Rectal smooth muscle tissue (tissue), 1 donor: ENCODE measurements at regions not wholly inside any gene's neighbourhood (a gene's known extent, or its start where the extent isn't known, plus 50 kb on each side); places are given as distances from the start of the nearest gene placed in this dataset.

Experiments
- H3K27ac ChIP-seq: one replicate; pipeline ENCODE4 v1.7.0; 2013; ENCODE audit warnings: low read depth, low read length, inconsistent platforms
- H3K27me3 ChIP-seq: one replicate; pipeline ENCODE4 v1.7.0; 2013; ENCODE audit warnings: low read length; ENCODE audit not compliant: control insufficient read depth, insufficient read depth
- H3K36me3 ChIP-seq: one replicate; pipeline ENCODE4 v1.7.0; 2013; ENCODE audit warnings: low read length; ENCODE audit not compliant: control insufficient read depth, insufficient read depth
- H3K4me1 ChIP-seq: one replicate; pipeline ENCODE4 v1.7.0; 2013; ENCODE audit warnings: low read length; ENCODE audit not compliant: control insufficient read depth, insufficient read depth
- H3K4me3 ChIP-seq: one replicate; pipeline ENCODE4 v1.7.0; 2013; ENCODE audit warnings: low read length
- H3K9ac ChIP-seq: one replicate; pipeline ENCODE4 v1.7.0; 2013; ENCODE audit warnings: low read length

DNA sequence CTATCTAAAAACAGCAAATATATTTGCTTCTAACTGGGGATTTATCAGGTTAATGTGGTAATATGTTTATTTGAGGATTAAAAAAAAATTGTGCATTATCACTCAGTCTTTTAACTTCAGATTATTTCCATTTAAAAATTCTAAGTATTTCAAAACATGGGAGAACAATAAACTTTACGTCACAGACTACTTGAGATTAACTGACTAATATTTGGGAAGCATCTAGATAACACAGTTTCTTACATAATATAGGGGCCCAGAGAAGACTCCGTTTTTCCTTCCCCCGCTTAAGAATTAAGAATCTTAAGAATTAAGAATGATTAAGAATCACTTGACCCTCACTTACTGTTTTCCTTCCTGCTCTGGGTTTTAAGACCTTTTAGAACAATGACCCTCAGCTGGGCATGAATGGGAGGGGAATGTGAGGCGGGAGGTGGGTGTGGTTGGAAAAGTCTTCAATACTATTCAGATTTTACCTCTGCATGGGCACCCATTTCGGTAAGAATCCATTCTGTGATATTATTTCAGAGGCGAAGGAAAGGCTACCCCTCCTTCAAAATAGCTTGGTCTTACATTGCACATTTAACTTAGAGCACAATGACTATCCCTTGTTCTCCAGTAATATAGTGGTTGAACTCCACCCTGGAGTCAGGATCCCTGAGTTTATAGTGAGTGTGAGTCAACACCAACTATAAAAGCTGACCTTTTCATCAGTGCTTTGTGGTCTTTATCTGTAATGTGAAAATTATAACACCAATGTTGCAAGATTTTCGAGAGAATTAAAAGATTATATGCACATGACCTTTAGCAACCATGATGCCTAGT is 821.3 kb downstream of the USP25 start:
- no peaks in the 10 kb centered on the region for H3K36me3 ChIP-seq
- H3K4me3 ChIP-seq, result no peak overlapping the region
- no peak overlapping the region for H3K27ac ChIP-seq
- H3K4me1 ChIP-seq, result no peaks in the 10 kb centered on the region
- H3K9ac ChIP-seq, result no peak overlapping the region
- H3K27me3 ChIP-seq, result no peaks in the 10 kb centered on the region

DNA sequence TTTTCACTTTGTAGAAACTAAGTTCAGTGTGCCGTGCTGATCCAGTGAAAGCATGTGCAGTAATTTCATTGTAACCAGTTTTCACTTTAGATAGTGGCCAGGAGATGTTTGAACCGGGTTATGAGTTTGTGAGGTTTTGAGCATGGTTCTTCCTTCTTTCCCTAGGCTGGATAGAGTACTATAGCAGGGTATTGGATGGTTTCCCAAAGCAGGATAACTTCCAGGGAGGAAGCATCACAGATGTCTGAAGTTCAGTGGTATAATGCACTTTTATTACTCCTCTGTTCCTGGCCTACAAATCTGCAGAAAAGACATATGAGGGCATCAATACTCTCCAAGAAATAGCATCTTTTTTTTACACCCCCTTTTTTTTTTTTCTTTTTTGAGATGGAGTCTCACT is 823.1 kb downstream of the USP25 start:
- Histone ChIP-seq H3K27me3 (no peaks in the 10 kb centered on the region), H3K4me1 (no peaks in the 10 kb centered on the region), H3K27ac (no peak overlapping the region), H3K36me3 (no peaks in the 10 kb centered on the region), H3K4me3 (no peak overlapping the region), H3K9ac (no peak overlapping the region)

- H3K36me3 ChIP-seq, result no peaks in the 10 kb centered on the region
- no peaks in the 10 kb centered on the region for H3K4me1 ChIP-seq
- H3K9ac ChIP-seq, result no peak overlapping the region
- no peak overlapping the region for H3K27ac ChIP-seq
- H3K27me3 ChIP-seq, result no peaks in the 10 kb centered on the region
- no peak overlapping the region for H3K4me3 ChIP-seq
Measured at GRCh38 chr21:16554503-16554902, 824.7 kb downstream of the USP25 start.

DNA sequence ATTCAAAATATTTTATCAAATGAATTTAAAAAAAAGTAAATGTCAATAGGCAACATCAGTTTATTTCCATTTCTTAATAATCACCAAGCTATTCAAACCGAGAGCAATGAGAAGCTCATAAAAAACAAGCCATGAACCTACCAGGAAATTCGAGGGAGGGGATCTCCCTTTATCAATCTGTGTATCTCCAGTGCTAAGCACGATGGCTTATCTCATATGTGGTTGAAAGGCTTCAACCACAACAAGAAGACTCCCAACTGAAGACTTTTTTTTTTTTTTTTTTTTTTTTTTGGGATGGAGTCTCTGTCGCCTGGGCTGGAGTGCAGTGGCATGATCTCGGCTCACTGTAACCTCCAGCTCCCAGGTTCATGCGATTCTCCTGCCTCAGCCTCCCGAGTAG is 833.3 kb downstream of the USP25 start:
- Histone ChIP-seq H3K27ac (no peak overlapping the region), H3K4me1 (no peaks in the 10 kb centered on the region)

DNA sequence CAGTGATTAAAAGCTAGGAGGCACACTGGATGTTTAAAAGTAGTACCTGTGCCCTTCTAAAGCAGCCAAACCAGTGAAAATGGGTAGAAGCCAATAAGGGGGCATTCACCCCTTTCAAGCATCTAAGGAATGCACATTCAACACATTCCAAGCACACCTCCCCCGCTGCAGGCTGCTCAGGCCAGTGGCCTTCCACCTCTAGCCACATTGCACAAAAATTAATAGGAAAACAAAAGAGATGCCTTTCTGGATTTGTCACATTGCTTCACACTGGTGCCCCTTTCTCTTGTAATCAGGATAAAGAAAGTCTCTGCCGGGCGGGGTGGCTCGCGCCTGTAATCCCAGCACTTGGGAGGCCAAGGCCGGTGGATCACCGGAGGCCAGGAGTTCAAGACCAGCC is 834.0 kb downstream of the USP25 start:
- no peaks in the 10 kb centered on the region for H3K36me3 ChIP-seq
- no peak overlapping the region for H3K9ac ChIP-seq
- H3K4me3 ChIP-seq, result no peak overlapping the region
- H3K27me3 ChIP-seq, result no peaks in the 10 kb centered on the region
- H3K27ac ChIP-seq, result no peak overlapping the region
- H3K4me1 ChIP-seq, result no peaks in the 10 kb centered on the region

More for the DNA sequence above, 833.3 kb downstream of the USP25 start:
- no peaks in the 10 kb centered on the region for H3K27me3 ChIP-seq
- H3K4me3 ChIP-seq, result no peak overlapping the region
- H3K36me3 ChIP-seq, result no peaks in the 10 kb centered on the region
- no peak overlapping the region for H3K9ac ChIP-seq

DNA sequence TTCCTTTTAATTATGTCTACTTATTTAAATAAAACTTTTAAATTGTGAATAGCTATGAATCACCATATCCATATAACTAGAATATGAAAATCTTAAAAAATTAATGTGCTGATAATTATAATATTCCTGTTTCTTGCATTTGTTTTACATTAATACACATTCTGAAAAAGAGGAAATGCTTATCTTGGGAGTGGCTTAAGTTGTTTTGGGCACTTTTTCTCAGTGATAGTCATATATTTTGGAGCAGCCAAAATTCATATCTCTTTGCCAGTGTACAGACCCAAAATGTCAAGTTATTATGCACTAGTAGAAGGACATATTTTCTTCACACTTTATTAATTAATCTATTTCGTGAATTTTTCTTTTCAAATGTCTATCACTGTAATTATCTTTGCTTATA is 838.5 kb downstream of the USP25 start:
- no peaks in the 10 kb centered on the region for H3K27me3 ChIP-seq
- no peaks in the 10 kb centered on the region for H3K36me3 ChIP-seq
- H3K4me1 ChIP-seq, result peaks cover 4% of the 10 kb centered on the region
- no peak overlapping the region for H3K4me3 ChIP-seq
- no peak overlapping the region for H3K27ac ChIP-seq
- H3K9ac ChIP-seq, result no peak overlapping the region

DNA sequence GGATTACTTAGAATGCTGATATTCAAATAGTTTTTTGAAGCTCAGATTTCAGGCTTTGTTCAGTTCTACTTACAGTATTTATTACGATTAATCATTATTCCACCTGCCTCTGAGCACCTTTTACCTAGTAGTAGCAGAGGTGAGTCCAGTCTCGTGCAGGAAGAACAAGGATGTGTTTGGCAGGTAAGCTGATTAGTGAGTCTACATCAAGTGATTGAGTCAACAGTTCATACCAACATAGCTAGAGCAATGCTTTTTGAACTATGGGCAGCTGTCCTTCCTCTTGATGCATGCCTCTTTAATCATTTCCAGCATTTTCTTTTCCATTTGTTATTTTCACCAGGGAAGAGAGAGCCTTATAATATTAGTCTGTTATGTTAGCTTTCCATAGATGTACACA is 838.9 kb downstream of the USP25 start:
- H3K4me1 ChIP-seq, result peaks cover 4% of the 10 kb centered on the region
- no peak overlapping the region for H3K27ac ChIP-seq
- H3K36me3 ChIP-seq, result no peaks in the 10 kb centered on the region
- no peak overlapping the region for H3K9ac ChIP-seq
- no peak overlapping the region for H3K4me3 ChIP-seq
- H3K27me3 ChIP-seq, result no peaks in the 10 kb centered on the region

GRCh38 chr21:16569679-16570078 is 839.9 kb downstream of the USP25 start:
- no peaks in the 10 kb centered on the region for H3K27me3 ChIP-seq
- no peak overlapping the region for H3K4me3 ChIP-seq
- H3K9ac ChIP-seq, result no peak overlapping the region
- H3K27ac ChIP-seq, result no peak overlapping the region
- H3K4me1 ChIP-seq, result peaks cover 4% of the 10 kb centered on the region
- no peaks in the 10 kb centered on the region for H3K36me3 ChIP-seq

- H3K9ac ChIP-seq, result no peak overlapping the region
- no peak overlapping the region for H3K4me3 ChIP-seq
- no peak overlapping the region for H3K27ac ChIP-seq
Measured at GRCh38 chr21:16570171-16570570, 840.4 kb downstream of the USP25 start.

GRCh38 chr21:16570856-16571255 is 841.1 kb downstream of the USP25 start:
- Histone ChIP-seq H3K36me3 (no peaks in the 10 kb centered on the region), H3K4me3 (no peak overlapping the region), H3K4me1 (peaks cover 4% of the 10 kb centered on the region), H3K27ac (no peak overlapping the region), H3K27me3 (no peaks in the 10 kb centered on the region), H3K9ac (no peak overlapping the region)

More at GRCh38 chr21:16570171-16570570, 840.4 kb downstream of the USP25 start:
- no peaks in the 10 kb centered on the region for H3K36me3 ChIP-seq
- peaks cover 4% of the 10 kb centered on the region for H3K4me1 ChIP-seq
- H3K27me3 ChIP-seq, result no peaks in the 10 kb centered on the region

- peaks cover 4% of the 10 kb centered on the region for H3K4me1 ChIP-seq
- H3K9ac ChIP-seq, result no peak overlapping the region
- H3K27me3 ChIP-seq, result no peaks in the 10 kb centered on the region
- no peaks in the 10 kb centered on the region for H3K36me3 ChIP-seq
- no peak overlapping the region for H3K27ac ChIP-seq
- H3K4me3 ChIP-seq, result no peak overlapping the region
Measured at GRCh38 chr21:16571594-16571993, 841.8 kb downstream of the USP25 start.

DNA sequence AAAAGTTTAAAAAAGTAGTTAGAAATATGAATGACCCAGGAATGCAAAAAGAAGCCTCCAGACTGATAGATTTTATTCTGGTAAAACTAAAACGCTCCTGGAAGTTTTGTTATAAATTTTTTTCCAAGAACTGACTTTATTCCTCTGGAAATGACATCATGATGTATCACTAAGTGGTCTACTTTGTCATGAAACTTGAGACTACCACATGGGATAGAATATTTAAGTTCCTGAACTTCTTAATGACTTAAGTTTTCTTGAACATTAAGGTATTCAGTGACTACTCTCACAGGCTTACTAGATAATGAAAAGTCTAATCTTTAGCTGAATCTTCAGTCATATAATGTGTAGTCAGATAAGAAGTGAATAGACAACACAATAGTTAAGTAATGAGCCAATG is 842.2 kb downstream of the USP25 start:
- peaks cover 4% of the 10 kb centered on the region for H3K4me1 ChIP-seq
- no peaks in the 10 kb centered on the region for H3K27me3 ChIP-seq
- H3K4me3 ChIP-seq, result no peak overlapping the region
- H3K27ac ChIP-seq, result no peak overlapping the region
- H3K9ac ChIP-seq, result no peak overlapping the region
- H3K36me3 ChIP-seq, result no peaks in the 10 kb centered on the region

GRCh38 chr21:16573578-16573977 is 843.8 kb downstream of the USP25 start:
- H3K4me1 ChIP-seq, result peaks cover 4% of the 10 kb centered on the region
- H3K27me3 ChIP-seq, result no peaks in the 10 kb centered on the region
- no peaks in the 10 kb centered on the region for H3K36me3 ChIP-seq
- no peak overlapping the region for H3K9ac ChIP-seq
- no peak overlapping the region for H3K27ac ChIP-seq
- no peak overlapping the region for H3K4me3 ChIP-seq
